ENCODE measurements at regions not wholly inside any gene's neighbourhood (a gene's known extent, or its start where the extent isn't known, plus 50 kb on each side); places are given as distances from the start of the nearest gene placed in this dataset.

DNA sequence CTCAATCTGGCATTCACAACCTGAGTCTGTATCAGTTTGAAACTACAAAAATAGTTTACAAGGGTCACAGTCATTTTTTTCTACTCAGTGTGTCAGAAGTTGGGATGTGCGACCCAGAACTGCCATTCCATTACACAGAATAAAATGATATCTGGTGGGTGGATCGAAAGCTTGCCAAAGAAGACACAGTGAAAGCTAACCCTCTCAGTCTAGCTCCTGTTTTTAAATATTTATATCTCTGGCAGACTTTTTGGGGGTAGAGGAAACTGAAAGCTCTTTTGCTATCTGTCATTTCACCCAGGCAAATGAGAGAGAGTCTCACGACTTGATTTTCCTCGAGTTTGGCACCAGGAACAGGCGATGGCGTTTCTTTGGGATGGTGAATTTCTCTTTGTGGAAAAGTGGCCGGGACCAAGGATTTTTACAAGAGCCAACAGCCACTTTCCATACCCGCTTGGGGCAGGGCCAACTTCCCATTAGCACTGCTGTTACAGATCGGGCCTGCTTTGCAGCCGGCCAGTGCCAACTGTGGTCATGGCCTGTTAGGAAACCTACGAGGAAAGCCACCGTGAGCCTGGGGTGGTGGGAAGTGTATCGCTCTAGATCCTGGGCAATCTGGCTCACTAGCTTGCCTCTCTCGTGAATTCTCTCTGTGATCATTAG lies 185.5 kb upstream of the NFIA start:
- no peaks in the 10 kb centered on the region for H3K36me3 Mint-ChIP-seq
- no peaks in the 10 kb centered on the region for H3K4me1 ChIP-seq (ENCODE audit: control insufficient read depth, insufficient read depth, low read length)
- ATAC-seq, result no peak
- peaks cover 0 to 7% of the 10 kb centered on the region in 2 donors for H3K27me3 Mint-ChIP-seq (ENCODE audit: low read depth in 2 of 2)
- H3K4me3 Mint-ChIP-seq, result no peak overlapping the region
- no peaks in the 10 kb centered on the region for H3K27me3 ChIP-seq (ENCODE audit: control insufficient read depth, insufficient read depth, low read length)
- no peak for DNase-seq
- WGBS (ENCODE audit: insufficient coverage), result 82% methylated on average over 12 of the region's 14 CpGs
- no peaks in the 10 kb centered on the region for H3K9me3 ChIP-seq (ENCODE audit: control insufficient read depth, insufficient read depth, low read length)
- no peak overlapping the region for H3K27ac Mint-ChIP-seq
- no peaks in the 10 kb centered on the region for H3K9me3 Mint-ChIP-seq
- no peak overlapping the region for H3K4me3 ChIP-seq (ENCODE audit: low read length)
- TF ChIP-seq, protein P1, sequence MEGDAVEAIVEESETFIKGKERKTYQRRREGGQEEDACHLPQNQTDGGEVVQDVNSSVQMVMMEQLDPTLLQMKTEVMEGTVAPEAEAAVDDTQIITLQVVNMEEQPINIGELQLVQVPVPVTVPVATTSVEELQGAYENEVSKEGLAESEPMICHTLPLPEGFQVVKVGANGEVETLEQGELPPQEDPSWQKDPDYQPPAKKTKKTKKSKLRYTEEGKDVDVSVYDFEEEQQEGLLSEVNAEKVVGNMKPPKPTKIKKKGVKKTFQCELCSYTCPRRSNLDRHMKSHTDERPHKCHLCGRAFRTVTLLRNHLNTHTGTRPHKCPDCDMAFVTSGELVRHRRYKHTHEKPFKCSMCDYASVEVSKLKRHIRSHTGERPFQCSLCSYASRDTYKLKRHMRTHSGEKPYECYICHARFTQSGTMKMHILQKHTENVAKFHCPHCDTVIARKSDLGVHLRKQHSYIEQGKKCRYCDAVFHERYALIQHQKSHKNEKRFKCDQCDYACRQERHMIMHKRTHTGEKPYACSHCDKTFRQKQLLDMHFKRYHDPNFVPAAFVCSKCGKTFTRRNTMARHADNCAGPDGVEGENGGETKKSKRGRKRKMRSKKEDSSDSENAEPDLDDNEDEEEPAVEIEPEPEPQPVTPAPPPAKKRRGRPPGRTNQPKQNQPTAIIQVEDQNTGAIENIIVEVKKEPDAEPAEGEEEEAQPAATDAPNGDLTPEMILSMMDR (IDR thresholded peaks at IDR 0.05), result no peak
- H3K36me3 ChIP-seq (ENCODE audit: control insufficient read depth, insufficient read depth, low read length), result no peaks in the 10 kb centered on the region
- no peaks in the 10 kb centered on the region for H3K4me1 Mint-ChIP-seq
- no peak overlapping the region for H3K27ac ChIP-seq (ENCODE audit: low read length)
- intact Hi-C loops (cut with micrococcal nuclease), result no loop called here

GRCh38 chr1:60895701-60896100 lies 186.7 kb upstream of the NFIA start:
- no peaks in the 10 kb centered on the region for H3K4me1 Mint-ChIP-seq
- 92% methylated on average over 1 of the region's 3 CpGs for WGBS (ENCODE audit: insufficient coverage)
- H3K27ac ChIP-seq (ENCODE audit: low read length), result no peak overlapping the region
- ATAC-seq (no peak), DNase-seq (no peak)
- H3K27me3 ChIP-seq (ENCODE audit: control insufficient read depth, insufficient read depth, low read length), result no peaks in the 10 kb centered on the region
- H3K9me3 ChIP-seq (ENCODE audit: control insufficient read depth, insufficient read depth, low read length), result no peaks in the 10 kb centered on the region
- H3K9me3 Mint-ChIP-seq, result no peaks in the 10 kb centered on the region
- H3K36me3 ChIP-seq (ENCODE audit: control insufficient read depth, insufficient read depth, low read length), result no peaks in the 10 kb centered on the region
- no peaks in the 10 kb centered on the region for H3K4me1 ChIP-seq (ENCODE audit: control insufficient read depth, insufficient read depth, low read length)
- peaks cover 3 to 10% of the 10 kb centered on the region in 2 donors for H3K27me3 Mint-ChIP-seq (ENCODE audit: low read depth in 2 of 2)
- H3K4me3 ChIP-seq (ENCODE audit: low read length), result no peak overlapping the region
- no peaks in the 10 kb centered on the region for H3K36me3 Mint-ChIP-seq
- no peak overlapping the region for H3K27ac Mint-ChIP-seq
- TF ChIP-seq, protein P1 (IDR thresholded peaks at IDR 0.05), result no peak
- no peak overlapping the region for H3K4me3 Mint-ChIP-seq
- intact Hi-C loops (cut with micrococcal nuclease), result no loop called here

- no peak for DNase-seq
- H3K4me1 Mint-ChIP-seq, result no peaks in the 10 kb centered on the region
- TF ChIP-seq, protein P1 (IDR thresholded peaks at IDR 0.05), result no peak
- H3K27me3 Mint-ChIP-seq (ENCODE audit: low read depth in 2 of 2), result peaks cover 6 to 10% of the 10 kb centered on the region in 2 donors
- H3K4me3 Mint-ChIP-seq, result no peak overlapping the region
- no peaks in the 10 kb centered on the region for H3K9me3 ChIP-seq (ENCODE audit: control insufficient read depth, insufficient read depth, low read length)
- no peak overlapping the region for H3K4me3 ChIP-seq (ENCODE audit: low read length)
- no peaks in the 10 kb centered on the region for H3K36me3 Mint-ChIP-seq
- H3K36me3 ChIP-seq (ENCODE audit: control insufficient read depth, insufficient read depth, low read length), result no peaks in the 10 kb centered on the region
- no peak for ATAC-seq
- no peaks in the 10 kb centered on the region for H3K9me3 Mint-ChIP-seq
- no peaks in the 10 kb centered on the region for H3K27me3 ChIP-seq (ENCODE audit: control insufficient read depth, insufficient read depth, low read length)
- intact Hi-C loops (cut with micrococcal nuclease), result no loop called here
- WGBS (ENCODE audit: insufficient coverage), result 83% methylated on average over 5 of the region's 6 CpGs
- H3K27ac Mint-ChIP-seq, result no peak overlapping the region
- no peak overlapping the region for H3K27ac ChIP-seq (ENCODE audit: low read length)
- no peaks in the 10 kb centered on the region for H3K4me1 ChIP-seq (ENCODE audit: control insufficient read depth, insufficient read depth, low read length)
These were observed 187.1 kb upstream of the NFIA start for GRCh38 chr1:60895252-60895651.

DNA sequence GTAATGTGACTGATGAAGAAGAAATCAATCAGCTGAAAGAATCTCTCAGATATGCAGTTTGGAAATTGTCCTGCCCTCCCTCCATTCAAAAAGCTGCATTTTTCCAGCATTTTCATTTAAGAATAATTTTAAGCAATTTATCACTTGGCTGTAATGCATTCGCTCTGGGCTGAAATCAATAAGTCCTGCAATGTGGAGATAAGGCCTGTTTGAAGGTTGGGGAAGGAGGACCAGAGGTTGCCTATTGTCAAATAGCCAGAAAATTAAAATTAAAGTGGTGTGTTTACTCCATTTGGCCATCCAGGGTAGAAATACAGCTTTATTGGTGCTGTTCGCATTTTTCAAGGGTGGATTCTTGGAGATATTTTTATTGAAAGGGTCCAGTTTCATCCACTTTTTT lies 187.6 kb upstream of the NFIA start:
- WGBS (ENCODE audit: insufficient coverage), result 82% methylated on average over 1 of the region's 2 CpGs

More for the DNA sequence above, 187.6 kb upstream of the NFIA start:
- no peaks in the 10 kb centered on the region for H3K4me1 Mint-ChIP-seq
- Histone ChIP-seq H3K9me3 (ENCODE audit: control insufficient read depth, insufficient read depth, low read length) (no peaks in the 10 kb centered on the region), H3K36me3 (ENCODE audit: control insufficient read depth, insufficient read depth, low read length) (no peaks in the 10 kb centered on the region), H3K4me3 (ENCODE audit: low read length) (no peak overlapping the region), H3K27me3 (ENCODE audit: control insufficient read depth, insufficient read depth, low read length) (no peaks in the 10 kb centered on the region), H3K4me1 (ENCODE audit: control insufficient read depth, insufficient read depth, low read length) (no peaks in the 10 kb centered on the region), H3K27ac (ENCODE audit: low read length) (no peak overlapping the region)
- no peak for DNase-seq
- peaks cover 6 to 10% of the 10 kb centered on the region in 2 donors for H3K27me3 Mint-ChIP-seq (ENCODE audit: low read depth in 2 of 2)
- intact Hi-C loops (cut with micrococcal nuclease), result no loop called here
- H3K4me3 Mint-ChIP-seq, result no peak overlapping the region
- ATAC-seq, result no peak
- no peaks in the 10 kb centered on the region for H3K36me3 Mint-ChIP-seq
- no peaks in the 10 kb centered on the region for H3K9me3 Mint-ChIP-seq
- TF ChIP-seq, protein P1 (IDR thresholded peaks at IDR 0.05), result no peak
- H3K27ac Mint-ChIP-seq, result no peak overlapping the region
